Colonic mucosa (tissue), 4 donors: ENCODE measurements at regions not wholly inside any gene's neighbourhood (a gene's known extent, or its start where the extent isn't known, plus 50 kb on each side); places are given as distances from the start of the nearest gene placed in this dataset.

ENCODE experiments used
- DNase-seq: peaks from one replicate; pipeline ENCODE4 v3.0.0-alpha.2; 2020
- H3K27ac ChIP-seq: fragments of 200-600 bp; one replicate; pipeline ENCODE4 v1.8.0; 2021
- H3K27me3 ChIP-seq: fragments of 200-600 bp; one replicate; pipeline ENCODE4 v1.8.0; 2021
- H3K36me3 ChIP-seq: fragments of 200-600 bp; one replicate; pipeline ENCODE4 v1.8.0; 2021
- H3K4me1 ChIP-seq: fragments of 200-600 bp; one replicate; pipeline ENCODE4 v1.8.0; 2021; ENCODE audit warnings: mild to moderate bottlenecking
- H3K4me3 ChIP-seq: fragments of 200-600 bp; one replicate; pipeline ENCODE4 v1.8.0; 2021
- H3K9ac ChIP-seq, 2 donors: one replicate each; pipeline ENCODE4 v1.7.0; 2013; ENCODE audit warnings: control low read depth in 2 of 2, low read depth in 2 of 2, low read length in 2 of 2
- H3K9me3 ChIP-seq: fragments of 200-600 bp; one replicate; pipeline ENCODE4 v1.8.0; 2021
- intact Hi-C: fragments of 100-400 bp; cut with DNase I; formaldehyde crosslinking; loops from one replicate; pipeline ENCODE4 v1.14.1; 2022
- TF ChIP-seq, protein P1 (sequence below): fragments of 200-600 bp; IDR thresholded peaks from one replicate; pipeline ENCODE4 v1.8.0; 2022; ENCODE audit warnings: antibody characterized with exemption, mild to moderate bottlenecking
- donor health status: healthy.
- donor health status: DM: no; HTN: no; CAD: no.
- donor health status: DM: no; HTN: no; CAD: no.

DNA sequence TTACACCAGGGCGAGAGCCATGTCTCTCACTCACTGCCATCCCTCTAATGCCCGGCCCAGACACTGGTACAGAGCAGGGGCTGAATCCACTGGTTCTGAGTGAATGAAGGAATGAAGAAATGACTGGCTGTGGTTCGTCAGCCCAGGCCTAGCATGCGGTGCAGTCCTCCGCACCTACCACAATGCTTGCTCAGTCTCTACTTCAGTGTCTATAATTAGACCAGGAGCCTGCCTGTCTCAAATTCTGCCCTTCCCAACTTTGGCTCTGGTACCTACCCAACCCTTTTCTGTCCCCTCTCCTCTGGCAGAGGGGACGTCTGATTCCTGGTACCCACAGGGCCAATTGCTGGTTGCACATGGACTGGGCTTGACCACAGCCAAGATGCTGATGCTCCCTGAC lies 118.2 kb upstream of the GRIK3 start:
- intact Hi-C loops: no loop called here
- no peak overlapping the region for H3K4me3 ChIP-seq
- DNase-seq: no peak
- no peaks in the 10 kb centered on the region for H3K4me1 ChIP-seq
- no peaks in the 10 kb centered on the region for H3K27me3 ChIP-seq
- H3K27ac ChIP-seq: no peak overlapping the region
- no peak overlapping the region for H3K9ac ChIP-seq
- TF ChIP-seq, protein P1, sequence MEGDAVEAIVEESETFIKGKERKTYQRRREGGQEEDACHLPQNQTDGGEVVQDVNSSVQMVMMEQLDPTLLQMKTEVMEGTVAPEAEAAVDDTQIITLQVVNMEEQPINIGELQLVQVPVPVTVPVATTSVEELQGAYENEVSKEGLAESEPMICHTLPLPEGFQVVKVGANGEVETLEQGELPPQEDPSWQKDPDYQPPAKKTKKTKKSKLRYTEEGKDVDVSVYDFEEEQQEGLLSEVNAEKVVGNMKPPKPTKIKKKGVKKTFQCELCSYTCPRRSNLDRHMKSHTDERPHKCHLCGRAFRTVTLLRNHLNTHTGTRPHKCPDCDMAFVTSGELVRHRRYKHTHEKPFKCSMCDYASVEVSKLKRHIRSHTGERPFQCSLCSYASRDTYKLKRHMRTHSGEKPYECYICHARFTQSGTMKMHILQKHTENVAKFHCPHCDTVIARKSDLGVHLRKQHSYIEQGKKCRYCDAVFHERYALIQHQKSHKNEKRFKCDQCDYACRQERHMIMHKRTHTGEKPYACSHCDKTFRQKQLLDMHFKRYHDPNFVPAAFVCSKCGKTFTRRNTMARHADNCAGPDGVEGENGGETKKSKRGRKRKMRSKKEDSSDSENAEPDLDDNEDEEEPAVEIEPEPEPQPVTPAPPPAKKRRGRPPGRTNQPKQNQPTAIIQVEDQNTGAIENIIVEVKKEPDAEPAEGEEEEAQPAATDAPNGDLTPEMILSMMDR: no peak
- no peaks in the 10 kb centered on the region for H3K36me3 ChIP-seq
- no peaks in the 10 kb centered on the region for H3K9me3 ChIP-seq

DNA sequence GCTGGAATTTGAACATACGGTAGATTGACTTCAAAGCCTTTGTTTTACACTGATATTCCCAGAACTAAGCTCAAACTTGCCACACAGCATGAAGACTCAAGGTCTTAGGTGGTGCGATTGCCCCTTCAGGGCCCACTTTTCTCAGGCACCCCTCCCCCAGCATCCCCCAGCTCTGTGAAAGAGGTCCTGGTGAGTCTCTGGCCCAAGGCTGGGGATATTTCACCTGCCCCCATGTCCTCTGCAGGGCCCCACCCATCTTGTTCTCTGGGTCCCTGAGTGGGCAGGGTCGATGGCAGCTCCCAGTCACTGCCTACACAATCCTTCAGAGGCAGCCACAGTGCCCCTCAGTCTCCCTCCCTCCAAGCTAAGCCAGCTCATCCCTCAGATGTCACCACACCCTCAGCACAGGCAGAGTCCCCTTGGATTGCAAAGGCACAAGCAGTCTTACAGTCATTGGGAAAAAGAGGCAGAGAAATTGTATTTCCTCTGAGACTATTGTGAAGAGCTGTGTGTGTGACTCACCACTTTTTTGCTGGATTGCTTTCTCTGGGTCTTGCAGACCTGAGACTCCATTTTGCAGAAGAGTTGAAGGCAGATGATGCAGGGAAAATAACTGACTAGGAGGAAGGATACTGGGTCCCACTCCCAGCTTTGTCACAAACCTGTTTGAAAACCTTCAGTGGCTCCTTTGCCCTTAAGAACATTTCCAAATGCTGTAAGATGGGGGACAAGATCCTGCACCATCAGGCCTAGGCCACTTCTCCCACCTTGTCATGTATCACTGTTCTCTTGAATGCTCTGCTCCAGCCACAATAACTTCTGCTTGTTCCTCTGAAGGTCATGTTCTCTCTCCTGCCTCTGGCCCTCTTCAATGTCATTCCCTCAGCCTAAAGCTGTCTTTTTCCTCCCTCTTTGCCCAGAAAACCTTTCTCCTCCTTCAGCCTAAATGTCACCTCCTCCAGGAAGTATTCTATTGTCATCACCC lies 119.1 kb upstream of the GRIK3 start:
- Histone ChIP-seq H3K9ac (no peak overlapping the region), H3K9me3 (no peaks in the 10 kb centered on the region), H3K27me3 (no peaks in the 10 kb centered on the region), H3K4me1 (no peaks in the 10 kb centered on the region), H3K27ac (no peak overlapping the region), H3K4me3 (no peak overlapping the region), H3K36me3 (no peaks in the 10 kb centered on the region)
- intact Hi-C loops: no loop called here
- no peak for DNase-seq
- TF ChIP-seq, protein P1: no peak

DNA sequence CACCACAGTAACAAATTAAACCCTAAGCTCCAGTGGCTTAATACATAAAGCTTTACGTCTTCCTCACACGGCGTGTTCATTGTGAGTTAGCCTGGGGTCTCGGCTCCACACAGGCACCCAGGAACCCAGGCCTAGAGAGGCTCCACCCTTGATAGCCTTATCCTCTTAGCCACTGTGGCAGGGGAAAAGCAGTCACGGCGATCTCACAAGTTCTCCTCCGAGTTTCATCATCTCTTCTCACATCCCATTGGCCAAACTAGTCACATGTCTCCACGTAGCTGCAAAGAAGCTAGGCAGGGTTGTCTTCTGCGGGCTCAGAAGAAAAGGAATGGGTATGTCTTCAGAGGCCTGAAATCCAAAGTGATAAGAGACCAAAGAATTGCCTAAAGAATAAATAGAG lies 122.3 kb upstream of the GRIK3 start:
- Histone ChIP-seq H3K27me3 (no peaks in the 10 kb centered on the region), H3K27ac (no peak overlapping the region), H3K9ac (no peak overlapping the region), H3K9me3 (no peaks in the 10 kb centered on the region), H3K4me3 (no peak overlapping the region), H3K36me3 (no peaks in the 10 kb centered on the region), H3K4me1 (no peaks in the 10 kb centered on the region)
- intact Hi-C loops: no loop called here
- TF ChIP-seq, protein P1: no peak
- DNase-seq: no peak

DNA sequence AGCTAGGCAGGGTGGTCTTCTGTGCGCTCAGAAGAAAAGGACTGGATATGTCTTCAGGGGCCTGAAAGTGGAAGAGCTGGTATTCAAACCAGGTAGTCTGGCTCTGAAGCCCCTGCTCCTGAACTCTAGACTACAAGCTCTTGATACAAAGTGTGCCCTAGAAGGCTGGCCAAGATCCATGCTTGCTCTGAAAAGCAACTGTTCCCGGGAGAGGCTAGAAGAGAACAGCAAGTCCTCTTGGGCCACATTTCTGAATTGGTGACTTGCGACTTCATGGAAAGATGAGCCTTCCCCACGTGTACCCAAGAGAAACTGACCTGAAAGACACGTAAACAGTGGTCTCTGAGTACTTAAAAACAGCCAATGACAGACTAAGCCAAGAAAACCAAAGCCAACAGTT lies 123.3 kb upstream of the GRIK3 start:
- Histone ChIP-seq H3K4me3 (no peak overlapping the region), H3K9ac (no peak overlapping the region), H3K9me3 (no peaks in the 10 kb centered on the region), H3K27ac (no peak overlapping the region), H3K27me3 (no peaks in the 10 kb centered on the region), H3K36me3 (no peaks in the 10 kb centered on the region), H3K4me1 (no peaks in the 10 kb centered on the region)
- no peak for DNase-seq
- intact Hi-C loops: no loop called here
- TF ChIP-seq, protein P1: no peak

DNA sequence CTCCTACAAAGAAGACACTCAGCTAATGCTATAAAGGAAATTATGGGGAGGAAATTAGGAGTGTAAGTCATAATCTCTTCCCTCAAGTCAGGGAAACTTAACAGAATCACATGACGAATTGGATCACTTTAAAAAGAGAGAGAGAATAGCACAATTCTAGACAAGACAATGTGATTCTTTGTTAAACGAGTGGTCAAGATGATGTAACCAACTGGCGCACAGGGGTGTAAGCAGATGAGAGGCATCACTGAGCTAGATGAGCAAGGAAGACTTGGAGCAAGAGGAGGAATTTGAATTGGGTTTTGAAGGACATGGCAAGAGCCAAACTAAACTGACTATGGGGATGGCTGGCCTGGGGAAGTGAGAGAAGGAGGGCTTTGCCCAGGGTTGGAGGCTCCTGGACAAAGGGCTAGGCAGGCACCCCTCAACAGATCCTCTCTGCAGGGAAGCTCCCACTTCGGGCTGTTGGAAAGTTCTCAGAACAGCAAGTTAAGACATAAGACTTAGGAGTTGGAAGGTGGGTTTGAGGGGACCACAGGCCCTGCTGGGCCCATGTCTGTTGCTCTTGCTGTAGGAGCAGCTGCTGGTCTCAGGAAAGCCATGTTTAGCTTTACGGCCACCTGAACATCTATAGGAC lies 123.9 kb upstream of the GRIK3 start:
- no peaks in the 10 kb centered on the region for H3K36me3 ChIP-seq
- H3K4me1 ChIP-seq: no peaks in the 10 kb centered on the region
- H3K27ac ChIP-seq: no peak overlapping the region
- intact Hi-C loops: no loop called here
- no peak overlapping the region for H3K9ac ChIP-seq
- no peak overlapping the region for H3K4me3 ChIP-seq
- H3K27me3 ChIP-seq: no peaks in the 10 kb centered on the region
- TF ChIP-seq, protein P1: no peak
- H3K9me3 ChIP-seq: no peaks in the 10 kb centered on the region
- DNase-seq: no peak
